ENCODE measurements at regions not wholly inside any gene's neighbourhood (a gene's known extent, or its start where the extent isn't known, plus 50 kb on each side); places are given as distances from the start of the nearest gene placed in this dataset.

DNA sequence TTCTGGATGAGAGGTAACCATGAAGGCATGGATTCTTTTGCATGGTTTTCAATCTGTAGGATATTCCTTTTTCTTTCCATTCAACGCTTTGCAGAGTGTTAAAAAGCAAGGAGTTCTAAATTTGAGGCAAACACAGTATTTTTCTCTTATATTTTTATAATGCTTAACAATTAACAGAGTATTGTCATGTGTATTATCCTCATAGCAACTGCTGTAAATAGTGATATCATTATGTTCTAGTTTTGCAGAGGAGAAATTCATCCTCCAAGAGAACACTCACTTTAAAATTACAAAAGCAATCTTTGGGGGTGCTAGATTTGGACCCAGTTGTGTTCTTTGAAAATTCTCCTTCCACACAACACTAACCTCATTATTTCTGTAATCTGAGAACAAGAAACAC lies 58.7 kb downstream of the RDH14 start:
- TF ChIP-seq EZH2 (IDR thresholded peaks at IDR 0.05; ENCODE audit: borderline replicate concordance, insufficient read depth, low read depth, low read length, poor library complexity, severe bottlenecking): no peak
- TF ChIP-seq, protein P1, sequence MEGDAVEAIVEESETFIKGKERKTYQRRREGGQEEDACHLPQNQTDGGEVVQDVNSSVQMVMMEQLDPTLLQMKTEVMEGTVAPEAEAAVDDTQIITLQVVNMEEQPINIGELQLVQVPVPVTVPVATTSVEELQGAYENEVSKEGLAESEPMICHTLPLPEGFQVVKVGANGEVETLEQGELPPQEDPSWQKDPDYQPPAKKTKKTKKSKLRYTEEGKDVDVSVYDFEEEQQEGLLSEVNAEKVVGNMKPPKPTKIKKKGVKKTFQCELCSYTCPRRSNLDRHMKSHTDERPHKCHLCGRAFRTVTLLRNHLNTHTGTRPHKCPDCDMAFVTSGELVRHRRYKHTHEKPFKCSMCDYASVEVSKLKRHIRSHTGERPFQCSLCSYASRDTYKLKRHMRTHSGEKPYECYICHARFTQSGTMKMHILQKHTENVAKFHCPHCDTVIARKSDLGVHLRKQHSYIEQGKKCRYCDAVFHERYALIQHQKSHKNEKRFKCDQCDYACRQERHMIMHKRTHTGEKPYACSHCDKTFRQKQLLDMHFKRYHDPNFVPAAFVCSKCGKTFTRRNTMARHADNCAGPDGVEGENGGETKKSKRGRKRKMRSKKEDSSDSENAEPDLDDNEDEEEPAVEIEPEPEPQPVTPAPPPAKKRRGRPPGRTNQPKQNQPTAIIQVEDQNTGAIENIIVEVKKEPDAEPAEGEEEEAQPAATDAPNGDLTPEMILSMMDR (IDR thresholded peaks at IDR 0.05): no peak

Measured in B cell (primary cell).